Islet precursor cell (in vitro differentiated cells): ENCODE measurements at regions not wholly inside any gene's neighbourhood (a gene's known extent, or its start where the extent isn't known, plus 50 kb on each side); places are given as distances from the start of the nearest gene placed in this dataset.

Experiments
- DNase-seq: peaks from one replicate; pipeline ENCODE4 v3.0.0-alpha.2; 2018

GRCh38 chr2:238657132-238658053, 190.5 kb upstream of the TWIST2 start:
- no peak for DNase-seq

- DNase-seq: no peak
Observed at GRCh38 chr2:238658054-238658407, 189.9 kb upstream of the TWIST2 start.

GRCh38 chr2:238658820-238659219, 189.1 kb upstream of the TWIST2 start:
- DNase-seq: no peak

GRCh38 chr2:238659231-238659630, 188.7 kb upstream of the TWIST2 start:
- no peak for DNase-seq

- peak; percentile 35 for DNase-seq
Observed at GRCh38 chr2:238663586-238663985, 184.3 kb upstream of the TWIST2 start.

GRCh38 chr2:238665919-238666318, 182.0 kb upstream of the TWIST2 start:
- DNase-seq: peak; percentile 16

GRCh38 chr2:238666543-238666942, 181.3 kb upstream of the TWIST2 start:
- no peak for DNase-seq

- peak; percentile 11 for DNase-seq
Observed at GRCh38 chr2:238667008-238667407, 180.9 kb upstream of the TWIST2 start.

- no peak for DNase-seq
Observed at GRCh38 chr2:238667639-238668038, 180.2 kb upstream of the TWIST2 start.

- DNase-seq: peak; percentile 2
Observed at GRCh38 chr2:238668426-238668825, 179.5 kb upstream of the TWIST2 start.

GRCh38 chr2:238669046-238669445, 178.8 kb upstream of the TWIST2 start:
- peak; percentile 4 for DNase-seq

GRCh38 chr2:238669581-238670080, 178.3 kb upstream of the TWIST2 start:
- peak; percentile 5 for DNase-seq

- peak; percentile 4 for DNase-seq
Observed at GRCh38 chr2:238670111-238670585, 177.7 kb upstream of the TWIST2 start.

- DNase-seq: peak; percentile 11
Observed at GRCh38 chr2:238682536-238682935, 165.3 kb upstream of the TWIST2 start.

- no peak for DNase-seq
Observed at GRCh38 chr2:238684362-238685326, 163.2 kb upstream of the TWIST2 start.

- no peak for DNase-seq
Observed at GRCh38 chr2:238685327-238685709, 162.6 kb upstream of the TWIST2 start.

GRCh38 chr2:238685713-238686112, 162.2 kb upstream of the TWIST2 start:
- no peak for DNase-seq

- DNase-seq: no peak
Observed at GRCh38 chr2:238686223-238686622, 161.7 kb upstream of the TWIST2 start.

GRCh38 chr2:238688193-238689153, 159.4 kb upstream of the TWIST2 start:
- DNase-seq: peak; percentile 17

GRCh38 chr2:238689331-238689730, 158.6 kb upstream of the TWIST2 start:
- DNase-seq: peak; percentile 23

GRCh38 chr2:238689871-238690389, 158.0 kb upstream of the TWIST2 start:
- DNase-seq: no peak

GRCh38 chr2:238690511-238690910, 157.4 kb upstream of the TWIST2 start:
- DNase-seq: peak; percentile 34
